Caco-2 (cell line): ENCODE measurements at regions not wholly inside any gene's neighbourhood (a gene's known extent, or its start where the extent isn't known, plus 50 kb on each side); places are given as distances from the start of the nearest gene placed in this dataset.
A peak's percentile ranks its signal among the peaks of the same experiment; 100 is the strongest.

Experiments used
- BruUV-seq: library from RNA; stranded (reverse); fragments of 400-500 nt; replicated peaks from 2 replicates; lab custom pipeline; 2021; lab: Mats Ljungman, UMichigan
- CTCF ChIA-PET: fragments of 300-600 bp; sonication (Branson Sonifier 250); formaldehyde crosslinking; loops from one replicate; lab custom pipeline; 2022; ENCODE audit warnings: antibody characterized with exemption; lab: Charles Lee
- POLR2A ChIA-PET: fragments of 300-600 bp; sonication (Branson Sonifier 250); formaldehyde crosslinking; loops from one replicate; lab custom pipeline; 2022; ENCODE audit warnings: antibody characterized with exemption; lab: Charles Lee
- DNase-seq, 2 experiments: peaks; one replicate each; pipeline versions ENCODE4 v3.0.0 to v3.0.0-alpha.2; 2020 to 2022
- H3K27me3 ChIP-seq: replicated peaks from 2 replicates; pipeline ENCODE4 v1.6.0; 2011; ENCODE audit warnings: low read length; ENCODE audit not compliant: control insufficient read depth, insufficient read depth
- H3K36me3 ChIP-seq: 2 replicates; pipeline ENCODE4 v1.5.1; 2011; ENCODE audit warnings: low read length; ENCODE audit not compliant: control insufficient read depth, insufficient read depth
- H3K4me1 ChIP-seq: fragments of 250-450 bp; sonication (Bioruptor Pico); 2 replicates; pipeline ENCODE4 v1.5.1; 2020; ENCODE audit warnings: mild to moderate bottlenecking
- H3K4me3 ChIP-seq: 2 replicates; pipeline ENCODE4 v1.5.1; 2011; ENCODE audit warnings: low read depth, mild to moderate bottlenecking, control low read depth, low read length
- H3K9me3 ChIP-seq: fragments of 250-450 bp; sonication (Bioruptor Pico); 2 replicates; pipeline ENCODE4 v1.5.1; 2020; ENCODE audit warnings: mild to moderate bottlenecking, moderate library complexity
- H3K27ac Mint-ChIP-seq: one replicate; pipeline ENCODE4 v1.8.0; 2022; ENCODE audit warnings: mixed read lengths; ENCODE audit not compliant: unreplicated experiment
- H3K27me3 Mint-ChIP-seq: one replicate; pipeline ENCODE4 v1.8.0; 2022; ENCODE audit warnings: mixed read lengths; ENCODE audit not compliant: insufficient read depth, unreplicated experiment
- H3K36me3 Mint-ChIP-seq: one replicate; pipeline ENCODE4 v1.8.0; 2022; ENCODE audit warnings: mild to moderate bottlenecking, mixed read lengths; ENCODE audit not compliant: insufficient read depth, unreplicated experiment
- H3K4me1 Mint-ChIP-seq: one replicate; pipeline ENCODE4 v1.8.0; 2022; ENCODE audit warnings: low read depth, mixed read lengths; ENCODE audit not compliant: unreplicated experiment
- H3K4me3 Mint-ChIP-seq: one replicate; pipeline ENCODE4 v1.8.0; 2022; ENCODE audit warnings: mild to moderate bottlenecking, moderate library complexity, mixed read lengths; ENCODE audit not compliant: unreplicated experiment
- H3K9me3 Mint-ChIP-seq: one replicate; pipeline ENCODE4 v1.8.0; 2022; ENCODE audit warnings: mixed read lengths; ENCODE audit not compliant: unreplicated experiment
- intact Hi-C: fragments of 100-400 bp; cut with micrococcal nuclease; formaldehyde crosslinking; loops from one replicate; pipeline ENCODE4 v1.10.0; 2022; ENCODE audit not compliant: unreplicated experiment
- TF ChIP-seq, protein P1 (sequence below), 2 experiments: fragments of 200-600 bp in 1 of 2; IDR thresholded peaks; 1 replicate in 1 of 2; 2 replicates in 1 of 2; pipeline versions ENCODE4 v1.5.1 to v1.8.0; 2011 to 2022; ENCODE audit warnings: antibody characterized with exemption in 1 of 2, control low read depth in 1 of 2, inconsistent platforms in 1 of 2, low read depth in 1 of 2, low read length in 1 of 2, mild to moderate bottlenecking in 1 of 2, moderate library complexity in 1 of 2; ENCODE audit not compliant: insufficient read depth in 1 of 2, severe bottlenecking in 1 of 2, unreplicated experiment in 1 of 2

DNA sequence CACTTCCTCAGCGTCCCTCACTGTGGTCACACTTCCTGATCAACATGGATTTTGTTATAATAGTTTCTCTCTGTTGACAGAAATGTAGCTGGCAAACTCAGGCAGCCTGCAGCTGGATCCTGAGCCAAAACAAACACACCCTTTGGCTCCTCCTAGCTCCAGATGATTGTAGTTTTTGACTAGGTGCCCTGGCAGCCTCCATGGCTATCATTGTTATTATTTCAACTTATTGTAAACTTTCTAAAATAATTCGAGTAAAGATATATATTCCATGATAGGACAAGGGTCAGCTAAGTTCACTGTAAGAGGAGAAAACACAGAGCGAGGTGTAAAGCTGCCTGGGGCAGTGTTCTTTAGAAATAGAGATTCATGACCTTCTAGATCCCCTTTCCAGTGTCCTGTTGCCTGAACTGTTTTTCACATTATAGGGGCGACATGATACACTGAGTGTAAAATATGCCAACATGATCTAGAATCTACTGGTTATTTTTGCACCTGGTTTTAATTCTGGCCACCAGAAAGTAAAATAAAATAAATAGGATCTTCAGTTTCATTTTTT is 98.2 kb upstream of the HDGFL1 start:
- H3K27me3 ChIP-seq, result no peaks in the 10 kb centered on the region
- no peaks in the 10 kb centered on the region for H3K36me3 Mint-ChIP-seq
- H3K4me3 Mint-ChIP-seq, result no peak overlapping the region
- TF ChIP-seq, protein P1, sequence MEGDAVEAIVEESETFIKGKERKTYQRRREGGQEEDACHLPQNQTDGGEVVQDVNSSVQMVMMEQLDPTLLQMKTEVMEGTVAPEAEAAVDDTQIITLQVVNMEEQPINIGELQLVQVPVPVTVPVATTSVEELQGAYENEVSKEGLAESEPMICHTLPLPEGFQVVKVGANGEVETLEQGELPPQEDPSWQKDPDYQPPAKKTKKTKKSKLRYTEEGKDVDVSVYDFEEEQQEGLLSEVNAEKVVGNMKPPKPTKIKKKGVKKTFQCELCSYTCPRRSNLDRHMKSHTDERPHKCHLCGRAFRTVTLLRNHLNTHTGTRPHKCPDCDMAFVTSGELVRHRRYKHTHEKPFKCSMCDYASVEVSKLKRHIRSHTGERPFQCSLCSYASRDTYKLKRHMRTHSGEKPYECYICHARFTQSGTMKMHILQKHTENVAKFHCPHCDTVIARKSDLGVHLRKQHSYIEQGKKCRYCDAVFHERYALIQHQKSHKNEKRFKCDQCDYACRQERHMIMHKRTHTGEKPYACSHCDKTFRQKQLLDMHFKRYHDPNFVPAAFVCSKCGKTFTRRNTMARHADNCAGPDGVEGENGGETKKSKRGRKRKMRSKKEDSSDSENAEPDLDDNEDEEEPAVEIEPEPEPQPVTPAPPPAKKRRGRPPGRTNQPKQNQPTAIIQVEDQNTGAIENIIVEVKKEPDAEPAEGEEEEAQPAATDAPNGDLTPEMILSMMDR (IDR thresholded peaks at IDR 0.05; ENCODE audit: insufficient read depth in 1 of 2, low read depth in 1 of 2, low read length in 1 of 2, severe bottlenecking in 1 of 2, unreplicated experiment in 1 of 2), result peak; percentile 39 to 59
- peak in 1 of 2 experiments; percentile 31 for DNase-seq
- H3K27ac Mint-ChIP-seq, result no peak overlapping the region
- ChIA-PET POLR2A (no interaction called here), CTCF (no interaction called here)
- BruUV-seq, result no TSS peak
- intact Hi-C loops, result no loop called here
- H3K27me3 Mint-ChIP-seq, result no peaks in the 10 kb centered on the region
- no peaks in the 10 kb centered on the region for H3K9me3 Mint-ChIP-seq
- no peaks in the 10 kb centered on the region for H3K9me3 ChIP-seq
- H3K4me1 ChIP-seq, result no peaks in the 10 kb centered on the region
- no peak overlapping the region for H3K4me3 ChIP-seq
- H3K36me3 ChIP-seq, result no peaks in the 10 kb centered on the region
- H3K4me1 Mint-ChIP-seq, result peaks cover 14% of the 10 kb centered on the region

DNA sequence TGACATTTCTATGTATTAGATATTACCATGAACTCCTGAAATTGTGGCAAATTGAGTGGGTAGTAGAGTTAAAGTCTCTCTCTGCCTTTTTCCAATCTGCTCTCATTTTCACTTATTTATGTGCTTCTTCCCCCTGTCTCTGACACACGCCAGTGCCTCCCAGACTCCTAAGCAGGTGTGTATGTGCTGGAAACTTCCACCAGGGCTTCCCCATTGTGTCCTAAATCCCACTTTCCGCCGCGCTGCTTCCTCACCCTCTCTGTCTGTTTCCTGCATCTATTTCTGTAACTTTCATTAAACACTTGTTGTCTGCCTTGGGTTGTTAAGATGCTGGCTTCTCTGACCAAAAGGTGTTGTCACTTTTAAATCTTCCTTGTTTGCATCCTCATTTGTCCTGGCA is 97.6 kb upstream of the HDGFL1 start:
- Mint-ChIP-seq H3K4me1 (peaks cover 14% of the 10 kb centered on the region), H3K27ac (no peak overlapping the region), H3K4me3 (no peak overlapping the region), H3K27me3 (no peaks in the 10 kb centered on the region), H3K9me3 (no peaks in the 10 kb centered on the region), H3K36me3 (no peaks in the 10 kb centered on the region)
- Histone ChIP-seq H3K4me1 (no peaks in the 10 kb centered on the region), H3K27me3 (no peaks in the 10 kb centered on the region), H3K36me3 (no peaks in the 10 kb centered on the region), H3K9me3 (no peaks in the 10 kb centered on the region), H3K4me3 (no peak overlapping the region)
- ChIA-PET POLR2A (no interaction called here), CTCF (no interaction called here)
- no TSS peak for BruUV-seq
- TF ChIP-seq, protein P1 (IDR thresholded peaks at IDR 0.05; ENCODE audit: insufficient read depth in 1 of 2, low read depth in 1 of 2, low read length in 1 of 2, severe bottlenecking in 1 of 2, unreplicated experiment in 1 of 2), result no peak
- DNase-seq, result no peak
- intact Hi-C loops, result no loop called here

DNA sequence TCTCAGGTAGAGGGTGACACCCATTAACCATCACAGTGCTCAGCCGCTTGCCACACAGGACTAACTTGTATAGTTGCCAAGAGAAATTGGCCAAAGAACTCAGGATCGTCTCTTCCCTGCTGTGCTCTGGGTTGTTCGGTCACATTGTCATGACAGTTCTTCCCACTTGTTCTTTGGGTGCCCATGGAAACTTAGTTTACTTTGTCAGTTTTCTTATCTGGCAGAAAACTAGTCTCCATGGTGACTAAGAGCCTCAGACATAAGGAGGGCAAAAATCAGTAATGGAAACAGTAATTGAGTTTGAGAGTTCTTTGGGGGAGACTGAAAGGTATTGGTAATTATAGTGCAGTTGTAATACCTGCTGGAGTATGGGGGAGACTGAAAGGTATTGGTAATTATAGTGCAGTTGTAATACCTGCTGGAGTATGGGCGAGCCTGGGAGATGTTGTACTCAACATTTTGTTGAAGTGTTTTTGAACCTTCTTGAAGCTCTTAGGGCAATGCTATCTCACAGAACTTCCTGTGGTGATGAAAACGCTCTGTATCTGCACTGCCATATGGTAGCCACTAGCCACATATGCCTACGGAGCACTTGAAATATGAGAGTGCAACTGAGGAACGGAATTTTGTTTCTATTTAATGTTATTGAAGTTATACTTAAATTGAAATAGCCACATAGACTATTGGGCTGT is 95.2 kb upstream of the HDGFL1 start:
- Mint-ChIP-seq H3K27me3 (no peaks in the 10 kb centered on the region), H3K4me1 (peaks cover 14% of the 10 kb centered on the region), H3K9me3 (no peaks in the 10 kb centered on the region), H3K27ac (no peak overlapping the region), H3K4me3 (no peak overlapping the region), H3K36me3 (no peaks in the 10 kb centered on the region)
- intact Hi-C loops, result no loop called here
- CTCF ChIA-PET, result no interaction called here
- no TSS peak for BruUV-seq
- TF ChIP-seq, protein P1 (IDR thresholded peaks at IDR 0.05; ENCODE audit: insufficient read depth in 1 of 2, low read depth in 1 of 2, low read length in 1 of 2, severe bottlenecking in 1 of 2, unreplicated experiment in 1 of 2), result no peak
- Histone ChIP-seq H3K27me3 (no peaks in the 10 kb centered on the region), H3K4me3 (no peak overlapping the region), H3K36me3 (no peaks in the 10 kb centered on the region), H3K4me1 (no peaks in the 10 kb centered on the region), H3K9me3 (no peaks in the 10 kb centered on the region)
- POLR2A ChIA-PET, result no interaction called here
- DNase-seq, result no peak
